ENCODE measurements at regions not wholly inside any gene's neighbourhood (a gene's known extent, or its start where the extent isn't known, plus 50 kb on each side); places are given as distances from the start of the nearest gene placed in this dataset.
"Not testable (repeated sequence)": the region's sequence is repeated elsewhere in the genome, so short reads cannot be mapped to it uniquely, and the experiment has no call there.

GRCh38 chr1:70490153-70490552 is 79.1 kb downstream of the CTH start:
- DNase-seq = no peak

GRCh38 chr1:70495370-70495769 is 84.3 kb downstream of the CTH start:
- no peak for DNase-seq

- no peak for DNase-seq
Measured at GRCh38 chr1:70496181-70496580, 85.1 kb downstream of the CTH start.

GRCh38 chr1:70497152-70497551 is 86.1 kb downstream of the CTH start:
- DNase-seq = no peak

- no peak for DNase-seq
Measured at GRCh38 chr1:70498666-70499065, 87.6 kb downstream of the CTH start.

- no peak for DNase-seq
Measured at GRCh38 chr1:70499695-70500094, 88.6 kb downstream of the CTH start.

- no peak for DNase-seq
Measured at GRCh38 chr1:70503358-70503757, 92.3 kb downstream of the CTH start.

- DNase-seq = no peak
Measured at GRCh38 chr1:70504176-70504820, 93.2 kb downstream of the CTH start.

GRCh38 chr1:70504821-70505193 is 93.7 kb downstream of the CTH start:
- DNase-seq = no peak

GRCh38 chr1:70507991-70508390 is 96.9 kb downstream of the CTH start:
- not testable (repeated sequence) for DNase-seq

GRCh38 chr1:70509996-70510876 is 99.2 kb downstream of the CTH start:
- peak; percentile 48 for DNase-seq

- DNase-seq = no peak
Measured at GRCh38 chr1:70517444-70517843, 106.4 kb downstream of the CTH start.

- DNase-seq = no peak
Measured at GRCh38 chr1:70518106-70518505, 107.0 kb downstream of the CTH start.

- DNase-seq = peak; percentile 9
Measured at GRCh38 chr1:70528590-70529333, 117.7 kb downstream of the CTH start.

GRCh38 chr1:70536708-70537366 is 125.8 kb downstream of the CTH start:
- DNase-seq = no peak

GRCh38 chr1:70537788-70538187 is 126.7 kb downstream of the CTH start:
- no peak for DNase-seq

- no peak for DNase-seq
Measured at GRCh38 chr1:70542030-70542429, 131.0 kb downstream of the CTH start.

- DNase-seq = no peak
Measured at GRCh38 chr1:70542856-70543255, 131.8 kb downstream of the CTH start.

- no peak for DNase-seq
Measured at GRCh38 chr1:70546726-70547125, 135.7 kb downstream of the CTH start.

GRCh38 chr1:70552662-70553566 is 141.8 kb downstream of the CTH start:
- no peak for DNase-seq

- no peak for DNase-seq
Measured at GRCh38 chr1:70553567-70553956, 142.5 kb downstream of the CTH start.

GRCh38 chr1:70554341-70554740 is 143.3 kb downstream of the CTH start:
- DNase-seq = no peak

All from KG1 (cell line).